ENCODE measurements at regions not wholly inside any gene's neighbourhood (a gene's known extent, or its start where the extent isn't known, plus 50 kb on each side); places are given as distances from the start of the nearest gene placed in this dataset.

DNA sequence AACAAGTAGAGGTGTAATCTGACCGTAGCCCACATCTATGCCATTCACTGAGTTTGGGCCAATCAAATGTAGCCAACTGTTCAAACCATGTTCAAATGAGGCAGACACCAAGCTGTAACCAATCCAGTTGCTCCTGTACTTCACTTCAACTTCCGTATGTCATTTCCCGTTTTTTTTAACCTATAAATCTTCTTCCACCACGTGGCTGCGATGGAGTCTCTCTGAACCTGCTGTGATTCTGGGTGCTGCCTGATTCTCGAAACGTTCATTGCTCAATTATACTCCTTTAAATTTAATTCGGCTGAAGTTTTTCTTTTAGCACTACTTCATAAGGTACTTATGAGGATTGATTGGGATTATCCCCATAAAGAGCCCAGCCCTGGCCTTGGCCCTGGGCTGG lies 179.7 kb downstream of the PIK3R1 start:
- Histone ChIP-seq H2AFZ (ENCODE audit: low read depth, low read length, poor library complexity, severe bottlenecking) (no peak overlapping the region), H3K9me3 (ENCODE audit: control insufficient read depth in 1 of 2, insufficient read depth in 1 of 2, low read depth in 1 of 2, low read length in 2 of 2) (no peaks in the 10 kb centered on the region), H3K36me3 (ENCODE audit: control insufficient read depth in 1 of 2, insufficient read depth in 2 of 2, low read length in 2 of 2) (no peaks in the 10 kb centered on the region), H3K9me2 (ENCODE audit: insufficient read depth) (no peaks in the 10 kb centered on the region), H3K9ac (ENCODE audit: low read length) (no peak overlapping the region), H4K20me1 (ENCODE audit: insufficient read depth) (no peaks in the 10 kb centered on the region), H3K4me3 (replicated peaks in 1 of 2; ENCODE audit: low read depth in 1 of 2, low read length in 2 of 2) (no peak overlapping the region), H3K79me2 (ENCODE audit: insufficient read depth, low read length) (no peaks in the 10 kb centered on the region), H3K27ac (ENCODE audit: low read depth, low read length) (no peak overlapping the region), H3K27me3 (ENCODE audit: insufficient read depth, low read length) (no peaks in the 10 kb centered on the region), H3K4me1 (ENCODE audit: control insufficient read depth in 1 of 2, insufficient read depth in 2 of 2, low read length in 2 of 2) (peaks cover 0 to 13% of the 10 kb centered on the region in 2 experiments; a peak in 1 of 4 replicates), H3K4me2 (ENCODE audit: low read length) (no peak overlapping the region)
- ChIA-PET POLR2A (no interaction called here), RAD21 (ENCODE audit: low non-redundant PET in 1 of 2, low total read pairs in 2 of 2, uncharacterized antibody in 2 of 2, unreplicated experiment in 2 of 2) (no interaction called here), CTCF (no interaction called here)
- TF ChIP-seq ZNF274 (IDR thresholded peaks at IDR 0.05; ENCODE audit: low read depth, low read length) (no peak), SIN3A (IDR thresholded peaks at IDR 0.05; ENCODE audit: low read depth) (no peak), ZFX (IDR thresholded peaks at IDR 0.05) (no peak), EZH2 (IDR thresholded peaks at IDR 0.05) (no peak), SRF (IDR thresholded peaks at IDR 0.05; ENCODE audit: low read depth) (no peak), JUND (IDR thresholded peaks at IDR 0.05) (no peak), POLR2A (IDR thresholded peaks at IDR 0.05; ENCODE audit: borderline replicate concordance, extremely low read depth, insufficient read depth, insufficient read length) (no peak), POLR2AphosphoS5 (IDR thresholded peaks at IDR 0.05; ENCODE audit: low read depth, low read length) (no peak), RAD21 (IDR thresholded peaks at IDR 0.05; ENCODE audit: low read depth) (no peak), YY1 (IDR thresholded peaks at IDR 0.05; ENCODE audit: extremely low read depth, insufficient replicate concordance, low read depth, low read length) (no peak), FOSL1 (IDR thresholded peaks at IDR 0.05; ENCODE audit: low read depth) (no peak)
- TF ChIP-seq, protein P1, sequence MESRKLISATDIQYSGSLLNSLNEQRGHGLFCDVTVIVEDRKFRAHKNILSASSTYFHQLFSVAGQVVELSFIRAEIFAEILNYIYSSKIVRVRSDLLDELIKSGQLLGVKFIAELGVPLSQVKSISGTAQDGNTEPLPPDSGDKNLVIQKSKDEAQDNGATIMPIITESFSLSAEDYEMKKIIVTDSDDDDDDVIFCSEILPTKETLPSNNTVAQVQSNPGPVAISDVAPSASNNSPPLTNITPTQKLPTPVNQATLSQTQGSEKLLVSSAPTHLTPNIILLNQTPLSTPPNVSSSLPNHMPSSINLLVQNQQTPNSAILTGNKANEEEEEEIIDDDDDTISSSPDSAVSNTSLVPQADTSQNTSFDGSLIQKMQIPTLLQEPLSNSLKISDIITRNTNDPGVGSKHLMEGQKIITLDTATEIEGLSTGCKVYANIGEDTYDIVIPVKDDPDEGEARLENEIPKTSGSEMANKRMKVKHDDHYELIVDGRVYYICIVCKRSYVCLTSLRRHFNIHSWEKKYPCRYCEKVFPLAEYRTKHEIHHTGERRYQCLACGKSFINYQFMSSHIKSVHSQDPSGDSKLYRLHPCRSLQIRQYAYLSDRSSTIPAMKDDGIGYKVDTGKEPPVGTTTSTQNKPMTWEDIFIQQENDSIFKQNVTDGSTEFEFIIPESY (IDR thresholded peaks at IDR 0.05; ENCODE audit: extremely low read depth, insufficient replicate concordance, low read length), result no peak
- TF ChIP-seq, protein P2, sequence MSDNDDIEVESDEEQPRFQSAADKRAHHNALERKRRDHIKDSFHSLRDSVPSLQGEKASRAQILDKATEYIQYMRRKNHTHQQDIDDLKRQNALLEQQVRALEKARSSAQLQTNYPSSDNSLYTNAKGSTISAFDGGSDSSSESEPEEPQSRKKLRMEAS (IDR thresholded peaks at IDR 0.05), result no peak
- ATAC-seq, result no peak
- intact Hi-C loops (cut with micrococcal nuclease), result no loop called here
- BruUV-seq (replicated peaks), result no TSS peak
- no peak for DNase-seq (ENCODE audit: low read depth, low spot score)

Data from HCT116 (cell line).